CD4-positive, alpha-beta T cell (primary cell): ENCODE measurements at regions not wholly inside any gene's neighbourhood (a gene's known extent, or its start where the extent isn't known, plus 50 kb on each side); places are given as distances from the start of the nearest gene placed in this dataset.

Experiments used
- ATAC-seq: fragments of 200-7000 bp; cut with Tn5 transposase; one replicate; pipeline ENCODE4 v1.10.0; 2022; ENCODE audit warnings: mild to moderate bottlenecking; ENCODE audit not compliant: poor library complexity
- CTCF ChIA-PET: fragments of 350-600 bp; sonication (Branson Sonifier 250); formaldehyde crosslinking; loops from one replicate; lab custom pipeline; 2021; ENCODE audit warnings: antibody characterized with exemption, inconsistent platforms; lab: Charles Lee
- POLR2A ChIA-PET: fragments of 350-600 bp; sonication (Branson Sonifier 250); formaldehyde crosslinking; loops from one replicate; lab custom pipeline; 2021; ENCODE audit warnings: antibody characterized with exemption, inconsistent platforms; lab: Charles Lee
- DNase-seq, 14 experiments: peaks; one replicate each; pipeline ENCODE4 v3.0.0-alpha.2; 2013 to 2020; ENCODE audit warnings: mixed read lengths in 2 of 14
- H3K27ac ChIP-seq, 2 donors: one replicate each; pipeline versions ENCODE4 v1.5.1 to v1.7.0; 2013; ENCODE audit warnings: low read length in 2 of 2, low read depth in 1 of 2, mild to moderate bottlenecking in 1 of 2
- H3K27me3 ChIP-seq, 2 experiments: 1 replicate in 1 of 2; 2 replicates in 1 of 2; pipeline versions ENCODE4 v1.6.1 to v1.7.0; 2013; ENCODE audit warnings: low read length in 2 of 2, control low read depth in 1 of 2, mild to moderate bottlenecking in 1 of 2, moderate library complexity in 1 of 2; ENCODE audit not compliant: insufficient read depth in 2 of 2, control insufficient read depth in 1 of 2
- H3K36me3 ChIP-seq: one replicate; pipeline ENCODE4 v1.6.1; 2013; ENCODE audit warnings: low read length, control low read depth; ENCODE audit not compliant: insufficient read depth
- H3K4me1 ChIP-seq: one replicate; pipeline ENCODE4 v1.6.1; 2013; ENCODE audit warnings: low read length, control low read depth; ENCODE audit not compliant: insufficient read depth
- H3K4me3 ChIP-seq: one replicate; pipeline ENCODE4 v1.5.1; 2013; ENCODE audit warnings: mild to moderate bottlenecking, low read length, moderate library complexity
- H3K9me3 ChIP-seq, 2 experiments: 1 replicate in 1 of 2; 2 replicates in 1 of 2; pipeline versions ENCODE4 v1.6.1 to v1.7.0; 2013; ENCODE audit warnings: low read length in 2 of 2, mild to moderate bottlenecking in 2 of 2, control low read depth in 1 of 2, moderate library complexity in 1 of 2; ENCODE audit not compliant: control insufficient read depth in 1 of 2, insufficient read depth in 1 of 2
- H3K27ac Mint-ChIP-seq: one replicate; pipeline ENCODE4 v1.8.0; 2020; ENCODE audit warnings: mixed read lengths
- H3K27me3 Mint-ChIP-seq: one replicate; pipeline ENCODE4 v1.8.0; 2021; ENCODE audit warnings: mixed read lengths
- H3K36me3 Mint-ChIP-seq: one replicate; pipeline ENCODE4 v1.8.0; 2021; ENCODE audit warnings: low read depth, mixed read lengths
- H3K4me1 Mint-ChIP-seq: one replicate; pipeline ENCODE4 v1.8.0; 2021; ENCODE audit warnings: low read depth, mixed read lengths
- H3K4me3 Mint-ChIP-seq: one replicate; pipeline ENCODE4 v1.8.0; 2020; ENCODE audit warnings: mild to moderate bottlenecking, mixed read lengths
- H3K9me3 Mint-ChIP-seq: one replicate; pipeline ENCODE4 v1.8.0; 2020; ENCODE audit warnings: mixed read lengths
- CTCF ChIP-seq: fragments of 200-600 bp; IDR thresholded peaks from one replicate; pipeline ENCODE4 v1.8.0; 2022; ENCODE audit warnings: antibody characterized with exemption, mild to moderate bottlenecking
- intact Hi-C, 2 experiments: fragments of 100-400 bp; cut with DNase I in 1 of 2; cut with micrococcal nuclease in 1 of 2; formaldehyde crosslinking; loops; one replicate each; pipeline versions ENCODE4 v1.15.1 to v1.9.0; 2023 to 2025; cut with DNase I, micrococcal nuclease

GRCh38 chr2:204494681-204495080 is 50.6 kb upstream of the PARD3B start:
- H3K27me3 ChIP-seq, result peaks cover 3 to 5% of the 10 kb centered on the region in 2 experiments
- ChIA-PET POLR2A (no interaction called here), CTCF (no interaction called here)
- Mint-ChIP-seq H3K36me3 (no peaks in the 10 kb centered on the region), H3K4me1 (no peaks in the 10 kb centered on the region), H3K27ac (no peak overlapping the region), H3K9me3 (no peaks in the 10 kb centered on the region), H3K4me3 (no peak overlapping the region), H3K27me3 (peaks cover 5% of the 10 kb centered on the region)
- TF ChIP-seq CTCF, result no peak
- no peaks in the 10 kb centered on the region for H3K9me3 ChIP-seq
- H3K4me3 ChIP-seq, result no peak overlapping the region
- no peak overlapping the region for H3K27ac ChIP-seq
- H3K4me1 ChIP-seq, result no peaks in the 10 kb centered on the region
- intact Hi-C loops, result loop anchor here in 1 of 2 experiments (2.0 kb wide), 1 partner anchor 14 kb away; no protein-coding TSS in a partner anchor
- DNase-seq (no peak), ATAC-seq (no peak)
- H3K36me3 ChIP-seq, result no peaks in the 10 kb centered on the region

GRCh38 chr2:204495381-204495780 is 49.9 kb upstream of the PARD3B start:
- Histone ChIP-seq H3K4me3 (no peak overlapping the region), H3K27me3 (peaks cover 0 to 3% of the 10 kb centered on the region in 2 experiments), H3K36me3 (no peaks in the 10 kb centered on the region), H3K4me1 (no peaks in the 10 kb centered on the region), H3K9me3 (no peaks in the 10 kb centered on the region), H3K27ac (no peak overlapping the region)
- Mint-ChIP-seq H3K27me3 (peaks cover 5% of the 10 kb centered on the region), H3K4me1 (no peaks in the 10 kb centered on the region), H3K27ac (no peak overlapping the region), H3K4me3 (no peak overlapping the region), H3K9me3 (no peaks in the 10 kb centered on the region), H3K36me3 (no peaks in the 10 kb centered on the region)
- intact Hi-C loops, result loop anchor here in 1 of 2 experiments (2.0 kb wide), 1 partner anchor 15 kb away; no protein-coding TSS in a partner anchor
- POLR2A ChIA-PET, result no interaction called here
- DNase-seq, result no peak
- no peak for ATAC-seq
- CTCF ChIA-PET, result no interaction called here
- no peak for TF ChIP-seq CTCF
